ENCODE measurements at regions not wholly inside any gene's neighbourhood (a gene's known extent, or its start where the extent isn't known, plus 50 kb on each side); places are given as distances from the start of the nearest gene placed in this dataset.

DNA sequence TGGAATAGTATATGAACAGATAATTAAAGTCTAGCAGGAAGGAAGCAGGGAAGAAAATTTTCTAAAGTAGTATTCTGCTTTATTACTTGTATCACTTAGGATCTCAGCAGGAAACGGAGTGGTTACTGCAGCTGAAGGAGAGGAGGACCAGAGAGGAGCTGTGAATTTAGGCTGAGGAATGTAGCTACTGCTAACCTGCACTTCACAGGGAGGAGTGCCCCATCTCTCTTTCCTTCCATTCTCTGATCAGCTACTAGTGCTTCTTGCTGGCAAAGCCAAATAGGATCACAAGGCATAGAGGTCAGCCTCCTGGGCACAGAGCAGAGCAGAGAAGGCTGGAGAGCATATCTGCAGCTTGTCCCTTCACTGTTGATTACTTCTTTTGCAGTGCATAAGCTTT lies 205.3 kb upstream of the ASCC3 start:
- Histone ChIP-seq H3K79me2 (ENCODE audit: insufficient read depth, low read length) (no peaks in the 10 kb centered on the region), H3K9ac (ENCODE audit: insufficient read depth, low read length, poor library complexity, severe bottlenecking) (no peak overlapping the region), H2AFZ (ENCODE audit: insufficient read depth, low read depth, low read length, poor library complexity, severe bottlenecking) (no peak overlapping the region), H3K36me3 (replicated peaks in 1 of 2; ENCODE audit: control insufficient read depth in 1 of 2, insufficient read depth in 2 of 2, low read length in 2 of 2) (no peaks in the 10 kb centered on the region), H3K4me1 (ENCODE audit: control insufficient read depth in 1 of 2, insufficient read depth in 2 of 2, low read length in 2 of 2) (no peaks in the 10 kb centered on the region), H3K27me3 (ENCODE audit: control insufficient read depth in 2 of 2, insufficient read depth in 2 of 2, low read length in 2 of 2) (no peaks in the 10 kb centered on the region), H3K4me3 (replicated peaks in 1 of 3; ENCODE audit: low read depth in 2 of 3, low read length in 3 of 3) (no peak overlapping the region), H3K27ac (ENCODE audit: low read depth in 1 of 2, low read length in 2 of 2) (no peak overlapping the region), H3K9me3 (replicated peaks in 1 of 2; ENCODE audit: control insufficient read depth in 1 of 2, insufficient read depth in 1 of 2, low read length in 2 of 2) (peaks cover 1% of the 10 kb centered on the region in 2 donors), H3K4me2 (replicated peaks; ENCODE audit: extremely low read depth, low read length, poor library complexity, severe bottlenecking) (no peak overlapping the region), H4K20me1 (ENCODE audit: insufficient read depth, low read length) (no peaks in the 10 kb centered on the region)
- no peak for DNase-seq
- no CpG with 5 or more reads among the region's 1 CpG for WGBS (ENCODE audit: insufficient coverage)
- Mint-ChIP-seq H3K27me3 (ENCODE audit: low read depth in 3 of 3) (no peaks in the 10 kb centered on the region), H3K9me3 (peaks cover 0 to 12% (median 3%) of the 10 kb centered on the region in 7 donors), H3K36me3 (no peaks in the 10 kb centered on the region), H3K27ac (no peak overlapping the region), H3K4me1 (no peaks in the 10 kb centered on the region), H3K4me3 (no peak overlapping the region)
- TF ChIP-seq CTCF (IDR thresholded peaks at IDR 0.05): no peak
- intact Hi-C loops (cut with micrococcal nuclease): no loop called here

DNA sequence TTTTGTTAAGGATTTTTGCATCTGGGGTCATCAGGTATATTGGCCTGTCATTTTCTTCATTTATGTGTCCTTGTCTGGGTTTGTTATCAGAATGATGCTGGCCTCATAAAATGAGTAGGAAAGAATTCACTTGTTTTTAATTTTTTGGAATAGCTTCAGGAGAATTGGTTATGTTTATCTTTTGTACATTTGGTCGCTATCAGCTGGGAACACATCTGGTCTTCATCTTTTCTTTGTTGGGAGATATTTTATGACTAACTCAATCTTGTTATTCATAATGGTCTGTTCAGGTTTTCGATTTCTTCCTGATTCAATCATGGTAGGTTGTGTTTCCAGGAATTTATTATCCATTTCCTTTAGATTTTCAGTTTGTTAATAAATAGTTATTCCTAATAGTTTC lies 207.5 kb upstream of the ASCC3 start:
- Mint-ChIP-seq H3K9me3 (peaks cover 3 to 17% (median 5%) of the 10 kb centered on the region in 7 donors), H3K4me3 (no peak overlapping the region), H3K4me1 (no peaks in the 10 kb centered on the region), H3K27ac (no peak overlapping the region), H3K36me3 (no peaks in the 10 kb centered on the region), H3K27me3 (ENCODE audit: low read depth in 3 of 3) (no peaks in the 10 kb centered on the region)
- H3K27me3 ChIP-seq (ENCODE audit: control insufficient read depth in 2 of 2, insufficient read depth in 2 of 2, low read length in 2 of 2): no peaks in the 10 kb centered on the region
- no peak overlapping the region for H3K4me2 ChIP-seq (replicated peaks; ENCODE audit: extremely low read depth, low read length, poor library complexity, severe bottlenecking)
- no peaks in the 10 kb centered on the region for H4K20me1 ChIP-seq (ENCODE audit: insufficient read depth, low read length)
- H3K4me1 ChIP-seq (ENCODE audit: control insufficient read depth in 1 of 2, insufficient read depth in 2 of 2, low read length in 2 of 2): no peaks in the 10 kb centered on the region
- H3K9me3 ChIP-seq (replicated peaks in 1 of 2; ENCODE audit: control insufficient read depth in 1 of 2, insufficient read depth in 1 of 2, low read length in 2 of 2): peaks cover 8 to 12% of the 10 kb centered on the region in 2 donors
- intact Hi-C loops (cut with micrococcal nuclease): no loop called here
- H3K9ac ChIP-seq (ENCODE audit: insufficient read depth, low read length, poor library complexity, severe bottlenecking): no peak overlapping the region
- TF ChIP-seq CTCF (IDR thresholded peaks at IDR 0.05): no peak
- WGBS (ENCODE audit: insufficient coverage): no CpG with 5 or more reads among the region's 2 CpGs
- H3K36me3 ChIP-seq (replicated peaks in 1 of 2; ENCODE audit: control insufficient read depth in 1 of 2, insufficient read depth in 2 of 2, low read length in 2 of 2): no peaks in the 10 kb centered on the region
- H3K27ac ChIP-seq (ENCODE audit: low read depth in 1 of 2, low read length in 2 of 2): no peak overlapping the region
- DNase-seq: no peak
- no peak overlapping the region for H2AFZ ChIP-seq (ENCODE audit: insufficient read depth, low read depth, low read length, poor library complexity, severe bottlenecking)
- H3K79me2 ChIP-seq (ENCODE audit: insufficient read depth, low read length): no peaks in the 10 kb centered on the region
- H3K4me3 ChIP-seq (replicated peaks in 1 of 3; ENCODE audit: low read depth in 2 of 3, low read length in 3 of 3): no peak overlapping the region

Measured in CD14-positive monocyte (primary cell).